Activated CD4-positive, alpha-beta T cell treated with anti-CD3 and anti-CD28 coated beads for 1 hour (primary cell): ENCODE measurements at regions not wholly inside any gene's neighbourhood (a gene's known extent, or its start where the extent isn't known, plus 50 kb on each side); places are given as distances from the start of the nearest gene placed in this dataset.
"Not testable (repeated sequence)": the region's sequence is repeated elsewhere in the genome, so short reads cannot be mapped to it uniquely, and the experiment has no call there.

ENCODE experiments used
- DNase-seq: peaks from one replicate; pipeline ENCODE4 v3.0.0-alpha.2; 2020

DNA sequence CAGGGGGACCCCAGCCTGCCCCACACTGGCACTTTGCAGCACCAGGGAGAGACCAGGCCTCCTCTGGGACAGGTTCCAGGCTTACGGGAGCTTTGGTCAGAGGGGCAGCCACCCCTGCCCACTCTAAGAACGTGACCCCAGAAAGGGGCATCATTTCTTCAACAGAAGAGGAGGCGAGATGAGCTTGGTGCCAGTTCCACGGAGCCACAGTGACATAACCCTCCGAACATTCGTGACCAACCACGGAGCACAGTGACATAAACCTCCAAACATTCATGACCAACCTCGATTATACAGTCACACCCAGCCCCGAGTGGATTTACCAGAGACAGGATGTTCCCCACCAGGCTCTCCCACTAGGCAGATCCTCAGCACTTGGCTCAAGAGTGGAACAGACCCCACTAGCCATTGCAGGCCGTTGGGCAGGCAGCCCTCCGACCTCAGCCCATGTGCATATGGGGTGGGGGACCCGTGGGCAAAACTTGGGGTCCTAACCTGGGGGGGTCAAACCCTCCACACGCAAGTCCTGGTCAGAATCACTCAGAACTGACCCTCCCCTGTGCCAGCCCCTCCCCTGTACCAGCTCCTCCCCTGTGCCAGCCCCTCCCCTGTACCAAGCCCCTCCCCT lies 112.9 kb downstream of the METRNL start:
- no peak for DNase-seq

DNA sequence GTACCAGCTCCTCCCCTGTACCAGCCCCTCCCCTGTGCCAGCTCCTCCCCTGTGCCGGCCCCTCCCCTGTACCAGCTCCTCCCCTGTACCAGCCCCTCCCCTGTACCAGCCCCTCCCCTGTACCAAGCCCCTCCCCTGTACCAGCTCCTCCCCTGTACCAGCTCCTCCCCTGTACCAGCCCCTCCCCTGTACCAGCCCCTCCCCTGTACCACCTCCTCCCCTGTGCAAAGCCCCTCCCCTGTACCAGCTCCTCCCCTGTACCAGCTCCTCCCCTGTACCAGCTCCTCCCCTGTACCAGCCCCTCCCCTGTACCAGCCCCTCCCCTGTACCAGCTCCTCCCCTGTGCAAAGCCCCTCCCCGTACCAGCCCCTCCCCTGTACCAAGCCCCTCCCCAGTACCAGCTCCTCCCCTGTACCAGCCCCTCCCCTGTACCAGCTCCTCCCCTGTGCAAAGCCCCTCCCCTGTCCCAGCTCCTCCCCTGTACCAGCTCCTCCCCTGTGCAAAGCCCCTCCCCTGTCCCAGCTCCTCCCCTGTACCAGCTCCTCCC lies 113.5 kb downstream of the METRNL start:
- not testable (repeated sequence) for DNase-seq

DNA sequence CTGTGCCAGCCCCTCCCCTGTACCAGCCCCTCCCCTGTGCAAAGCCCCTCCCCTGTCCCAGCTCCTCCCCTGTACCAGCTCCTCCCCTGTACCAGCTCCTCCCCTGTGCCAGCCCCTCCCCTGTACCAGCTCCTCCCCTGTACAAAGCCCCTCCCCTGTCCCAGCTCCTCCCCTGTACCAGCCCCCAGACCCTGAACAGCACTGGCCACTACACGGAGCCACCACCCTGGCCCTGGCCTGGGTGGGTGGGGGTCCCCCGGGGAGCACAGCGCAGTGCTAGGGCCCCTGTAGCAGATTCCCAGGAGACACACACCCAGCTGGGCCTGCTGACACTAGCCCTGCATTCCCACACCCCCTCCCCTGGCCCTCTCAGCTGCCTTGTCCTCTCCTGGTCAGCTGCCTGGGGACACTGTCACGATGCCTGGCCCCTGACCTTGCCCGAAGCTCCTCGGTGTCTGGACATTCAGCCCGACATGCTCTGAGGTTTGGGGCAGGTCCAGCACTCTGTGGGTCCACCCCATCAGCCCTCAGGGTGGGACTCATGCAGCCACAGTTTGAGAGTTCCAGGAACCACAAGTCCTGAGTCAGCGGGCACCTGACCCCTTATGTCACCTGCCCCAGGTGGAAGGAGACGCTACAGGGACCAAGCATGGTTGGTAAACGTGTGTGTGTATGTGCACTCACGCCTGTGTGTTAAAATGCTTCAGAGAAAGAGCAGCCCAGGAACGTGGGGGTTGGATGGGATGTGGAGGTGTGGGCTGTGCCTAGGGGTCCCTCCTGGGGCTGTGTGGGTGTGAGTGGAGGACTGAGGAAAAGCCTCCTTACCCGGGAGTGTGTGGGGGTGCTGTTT lies 114.2 kb downstream of the METRNL start:
- DNase-seq, result no peak

DNA sequence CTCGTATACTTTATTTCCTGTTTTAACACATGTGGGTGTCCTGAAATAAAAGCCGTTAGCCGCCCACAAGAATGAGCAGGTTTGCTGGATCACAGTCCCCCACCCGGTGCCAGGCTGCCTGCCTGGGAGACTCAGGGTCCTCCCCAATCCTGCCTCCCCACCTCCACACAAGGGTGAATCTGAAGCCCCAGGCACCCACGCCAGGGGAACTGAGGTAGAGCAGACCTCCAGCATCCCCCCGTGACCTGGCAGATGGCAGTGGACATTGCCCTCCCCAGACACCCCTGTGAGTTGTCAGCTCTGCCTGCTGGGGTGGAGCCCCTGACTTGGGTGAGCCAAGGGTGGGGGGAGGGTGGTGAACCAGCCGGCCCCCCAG lies 114.8 kb downstream of the METRNL start:
- DNase-seq, result no peak

DNA sequence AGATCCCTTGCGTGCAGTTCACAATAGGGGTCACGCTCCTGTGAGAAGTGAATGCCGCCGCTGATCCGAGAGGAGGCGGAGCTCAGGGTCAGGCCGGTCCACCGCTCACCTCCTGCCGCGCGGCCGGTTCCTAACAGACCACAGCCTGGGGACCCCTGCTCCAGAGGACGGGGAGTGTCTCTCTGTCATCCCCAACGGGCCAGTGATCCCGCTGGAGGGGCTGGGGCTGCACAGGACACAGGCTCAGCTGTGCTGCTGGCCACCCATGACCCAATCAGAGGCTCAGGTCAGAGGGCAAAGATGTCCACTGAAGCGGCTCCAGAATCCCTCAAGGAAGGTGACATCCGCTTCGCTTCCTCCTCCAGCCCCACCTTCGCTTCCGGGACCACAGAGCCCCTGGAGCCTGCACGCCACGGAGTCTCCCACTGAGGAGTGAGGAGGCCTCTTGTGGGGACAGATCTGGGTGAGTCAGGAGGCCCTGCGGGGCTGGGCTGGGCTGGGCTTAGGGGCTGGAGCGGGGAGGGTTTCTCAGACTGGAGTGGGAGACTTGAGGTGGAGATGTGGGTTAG lies 115.4 kb downstream of the METRNL start:
- DNase-seq, result no peak

DNA sequence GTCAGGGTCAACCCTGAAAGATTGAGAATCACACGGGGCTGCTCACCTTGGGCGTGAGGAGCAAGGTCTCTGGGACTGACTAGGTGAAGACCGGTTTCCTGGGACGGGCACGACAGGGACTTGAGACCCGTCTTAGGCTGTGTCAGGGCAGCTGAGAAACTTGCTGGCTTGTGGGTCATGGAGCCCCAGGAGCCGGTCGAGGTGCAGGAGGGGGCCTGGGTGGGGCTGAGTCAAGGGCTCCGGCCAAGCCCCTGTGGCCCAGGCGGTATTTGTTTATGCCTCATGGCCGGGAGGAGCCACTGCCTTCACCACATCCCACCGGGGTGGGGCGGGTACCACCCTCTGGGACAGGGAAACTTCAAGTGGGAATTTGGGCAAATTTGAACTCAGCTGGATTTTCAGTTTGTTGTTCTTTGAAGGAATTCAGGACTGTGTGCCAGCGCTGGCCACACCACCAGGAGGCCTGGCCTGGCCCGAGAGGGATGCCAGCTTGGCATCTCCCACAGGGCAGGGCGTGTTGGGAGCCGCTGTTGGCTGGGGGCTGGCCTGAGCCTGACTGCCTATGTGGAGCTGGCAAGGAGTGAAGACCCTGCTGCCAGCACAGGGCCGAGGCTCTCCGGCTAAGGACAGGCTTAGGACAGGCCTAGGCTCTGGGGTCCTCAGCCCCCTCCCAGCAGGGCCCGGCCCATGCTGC lies 116.1 kb downstream of the METRNL start:
- no peak for DNase-seq

DNA sequence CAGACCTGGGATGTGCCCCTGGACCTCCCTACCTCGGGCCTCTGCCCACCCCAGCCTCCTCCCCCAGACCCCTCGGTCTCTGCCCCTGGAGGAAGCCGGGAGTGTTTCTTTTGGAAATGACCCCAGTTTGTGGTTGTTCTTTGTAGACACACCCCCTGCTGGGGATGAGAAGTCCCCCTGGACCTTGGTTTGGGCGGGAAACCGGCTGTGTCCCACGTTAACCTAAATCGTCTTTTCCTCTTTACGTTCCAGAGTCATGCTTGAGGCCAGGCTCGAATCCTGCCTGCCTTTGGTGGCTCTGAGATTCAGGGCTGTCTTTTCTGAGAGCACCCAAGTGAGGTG lies 116.6 kb downstream of the METRNL start:
- no peak for DNase-seq

DNA sequence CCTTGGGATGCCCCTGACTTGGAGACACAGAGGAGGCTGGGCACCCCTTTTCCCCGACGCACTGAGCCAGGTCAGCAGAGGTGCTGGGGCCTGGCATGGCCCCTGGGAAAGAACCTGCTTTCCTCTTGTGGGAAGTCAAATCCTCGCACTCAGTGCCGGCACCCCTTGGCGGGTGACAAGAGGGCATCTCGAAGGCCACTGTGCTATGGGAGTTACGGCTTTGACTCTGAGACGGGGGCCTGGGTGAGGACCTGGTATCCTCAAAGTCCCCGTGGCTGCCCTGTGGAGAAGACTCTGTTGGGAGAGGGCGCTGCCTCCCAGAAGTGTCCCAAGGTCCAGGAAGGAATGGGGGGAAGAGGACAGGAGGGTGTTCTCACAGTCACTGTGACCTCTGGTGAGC lies 117.0 kb downstream of the METRNL start:
- no peak for DNase-seq

DNA sequence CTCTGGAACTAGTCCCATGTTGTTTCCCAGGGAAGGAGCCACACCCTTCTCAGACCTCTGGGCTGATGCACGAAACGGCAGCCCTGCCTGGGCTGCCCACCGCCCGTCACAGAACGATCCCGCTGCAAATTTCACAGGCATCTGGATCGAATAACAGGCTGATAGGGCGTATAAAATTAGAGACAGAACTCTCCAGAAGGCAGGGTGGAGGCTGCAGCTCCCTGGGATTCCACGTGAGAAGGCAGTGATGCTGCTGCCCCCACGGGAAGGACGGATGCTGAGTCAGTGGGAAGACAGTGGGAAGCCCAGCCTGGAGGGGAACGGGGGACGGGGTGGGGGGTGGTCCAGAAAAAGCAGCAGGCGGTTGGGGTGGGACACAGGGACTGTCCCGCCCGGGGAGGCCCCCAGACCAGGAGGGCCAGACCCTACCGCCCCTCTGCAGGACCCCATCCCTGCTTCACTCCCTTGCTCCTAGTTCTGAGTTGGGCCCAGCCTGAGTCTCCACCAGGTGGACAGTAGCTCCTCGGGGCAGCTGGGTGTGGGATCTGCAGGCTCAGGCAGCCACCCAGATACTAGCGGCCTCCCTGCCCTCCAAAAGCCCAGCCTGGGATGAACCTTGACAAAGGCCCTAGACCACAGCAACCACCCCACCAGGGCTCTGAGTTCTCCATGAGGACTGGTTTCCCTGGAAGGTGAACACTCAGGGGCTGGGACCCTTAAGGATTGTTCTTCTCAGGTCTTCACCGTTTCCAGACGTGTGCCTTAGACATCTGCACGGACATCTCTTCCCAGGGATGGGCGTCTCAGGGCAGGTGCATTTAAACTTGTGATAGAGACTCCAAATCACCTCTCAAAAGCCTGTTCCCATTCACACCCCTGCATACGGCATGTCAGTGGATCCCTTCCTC lies 117.8 kb downstream of the METRNL start:
- DNase-seq, result no peak

DNA sequence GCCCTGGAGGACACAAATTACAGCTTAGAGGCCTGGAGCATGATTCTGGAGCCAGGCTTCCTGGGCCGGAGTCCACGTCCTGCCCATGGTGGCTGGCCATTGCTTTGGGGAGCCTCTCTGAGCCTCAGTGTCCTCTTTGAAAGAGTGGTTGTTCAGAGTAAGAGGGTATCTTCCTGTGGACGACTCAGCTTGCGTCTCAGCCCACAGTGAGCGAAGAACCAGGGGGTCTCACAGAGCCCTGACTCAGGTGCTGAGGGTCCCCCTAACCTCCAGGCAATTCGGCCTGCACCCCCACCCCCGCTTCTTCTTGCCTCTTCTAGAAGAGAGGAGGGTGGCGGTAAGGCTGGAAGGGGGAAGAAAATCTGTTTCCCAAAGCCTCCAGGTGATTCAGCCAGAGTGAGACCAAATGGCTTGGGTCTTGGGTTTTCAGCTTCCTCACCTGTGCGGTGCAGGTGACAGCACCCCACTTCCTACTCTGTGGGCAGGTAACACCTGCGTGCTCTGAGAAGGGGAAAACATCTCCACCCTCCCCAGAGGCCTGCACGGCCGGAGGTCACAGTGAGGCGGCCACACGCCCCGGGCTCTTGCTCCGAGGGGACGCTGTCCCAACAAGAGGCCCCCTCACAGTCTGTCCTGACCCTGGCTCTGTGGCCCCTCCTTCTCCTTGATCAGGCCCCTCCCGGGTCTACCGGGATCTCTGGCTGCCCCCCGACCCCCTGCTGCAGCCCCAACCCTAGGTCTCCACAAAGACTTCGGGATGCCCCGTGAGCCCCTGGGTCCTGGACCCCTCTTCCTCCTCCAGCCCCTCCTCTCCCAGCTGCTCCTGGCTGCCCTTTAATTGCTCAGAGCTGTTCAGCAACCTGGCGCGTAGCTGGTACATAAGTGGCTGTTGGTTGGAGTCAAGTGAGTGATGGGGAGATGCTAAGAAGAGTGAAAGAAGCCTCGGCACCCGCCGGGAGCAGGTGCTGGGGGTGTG lies 119.2 kb downstream of the METRNL start:
- no peak for DNase-seq

DNA sequence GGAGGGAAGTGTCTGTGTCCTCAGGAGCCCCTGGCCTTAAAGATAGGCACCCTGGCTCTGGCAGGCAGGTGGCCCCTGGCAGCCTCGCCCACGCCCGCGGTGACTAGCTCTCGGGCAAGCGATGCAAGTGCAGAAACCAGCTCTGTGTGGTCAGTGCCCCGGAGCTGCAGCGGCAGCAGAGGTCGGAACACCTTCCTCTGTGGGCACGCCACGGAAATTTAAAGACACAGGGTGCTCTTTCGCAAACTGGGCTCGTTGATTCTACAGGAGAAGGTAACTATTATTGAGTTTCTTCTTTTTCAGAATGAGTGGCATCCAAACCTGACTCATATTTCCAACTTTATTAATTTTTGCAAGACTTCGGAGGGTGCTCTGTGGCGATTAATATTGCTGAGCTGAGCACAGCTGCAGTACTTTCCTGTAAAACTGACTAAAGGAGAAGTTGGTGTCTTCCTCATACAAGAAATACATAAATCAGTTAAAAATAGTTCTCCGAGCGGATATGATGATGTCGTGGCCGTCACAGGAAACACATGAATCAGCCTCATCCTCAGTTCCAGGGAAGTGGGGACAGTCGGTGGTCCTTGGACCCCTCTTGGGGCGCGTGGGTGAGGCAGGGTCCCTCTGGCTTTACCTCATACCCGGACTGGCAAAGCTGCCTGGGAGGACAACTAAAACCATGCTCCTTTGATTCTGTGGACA lies 120.2 kb downstream of the METRNL start:
- no peak for DNase-seq

DNA sequence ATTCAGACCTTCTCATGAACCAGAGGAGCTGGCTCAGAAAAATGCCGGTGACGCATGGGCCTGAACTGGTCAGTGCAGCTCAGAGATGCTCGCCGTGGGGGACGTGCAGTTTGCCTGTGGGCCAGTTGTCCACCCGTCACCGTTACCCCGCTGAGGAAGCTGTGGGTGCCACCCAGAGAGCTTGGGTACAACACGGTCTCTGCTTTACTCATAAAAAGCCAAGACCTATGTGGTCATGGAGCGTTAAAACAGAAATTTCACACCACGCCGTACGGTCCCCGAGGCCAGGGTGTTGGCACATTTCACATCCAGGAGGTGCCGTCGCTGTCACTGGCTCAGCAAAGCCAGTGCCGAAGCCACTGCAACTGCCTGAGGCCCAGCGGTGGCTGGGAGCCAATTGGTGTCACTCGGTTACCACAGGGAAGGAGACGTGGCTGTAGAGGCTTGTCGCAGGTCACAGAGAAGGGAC lies 120.9 kb downstream of the METRNL start:
- no peak for DNase-seq

DNA sequence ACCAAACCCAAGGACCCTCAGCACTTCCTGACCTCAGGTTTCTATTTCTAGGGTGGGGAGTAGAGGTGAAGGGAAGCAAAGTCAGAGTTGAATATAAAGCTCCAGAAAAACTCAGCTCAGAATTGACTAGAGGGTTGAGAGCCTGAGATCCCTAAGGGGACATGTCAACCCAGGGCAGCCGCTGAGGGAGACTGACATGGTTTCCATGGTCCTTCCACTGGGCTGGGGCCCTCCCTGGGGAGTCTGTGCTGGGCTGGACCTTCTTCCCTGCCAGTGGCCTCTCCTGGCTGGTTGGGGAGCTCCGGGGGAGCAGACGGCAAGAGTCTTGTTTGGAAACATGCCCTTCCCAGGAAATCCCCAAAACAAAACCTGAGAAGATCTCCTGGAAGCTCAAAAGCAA lies 121.3 kb downstream of the METRNL start:
- DNase-seq, result no peak

DNA sequence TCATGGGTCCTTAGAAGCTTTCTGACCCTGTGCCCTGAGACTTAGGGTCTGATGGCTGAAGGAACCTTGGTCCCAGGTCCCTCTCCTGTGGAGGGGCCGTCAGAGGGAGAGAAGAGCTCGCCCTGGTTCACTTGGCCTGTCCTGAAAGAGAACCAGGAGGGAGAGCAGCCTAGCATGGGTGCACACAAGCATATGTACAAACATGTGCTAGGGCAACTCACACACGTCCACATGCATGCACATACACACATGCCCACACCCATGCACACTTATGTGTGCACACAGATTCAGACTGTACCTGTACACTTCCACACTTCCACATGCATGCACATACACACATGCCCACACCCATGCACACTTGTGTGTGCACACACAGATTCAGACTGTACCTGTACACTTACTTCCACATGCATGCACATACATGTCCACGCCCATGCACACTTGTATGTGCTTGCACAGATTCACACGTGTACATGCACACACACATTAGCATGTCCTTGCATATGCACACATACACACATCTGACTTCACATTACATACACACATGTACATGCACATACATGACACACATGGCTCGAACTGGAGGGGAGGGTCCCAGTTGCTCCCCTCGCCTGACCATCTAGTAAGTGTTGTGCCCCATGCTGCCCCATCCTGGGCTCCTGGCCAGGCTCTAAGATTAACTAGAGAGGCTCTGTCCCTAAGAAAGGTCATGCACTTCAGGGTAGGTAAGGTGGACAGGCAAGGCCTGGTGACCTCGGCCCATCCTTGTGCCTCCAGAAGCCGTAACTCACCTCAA lies 122.0 kb downstream of the METRNL start:
- DNase-seq, result no peak

DNA sequence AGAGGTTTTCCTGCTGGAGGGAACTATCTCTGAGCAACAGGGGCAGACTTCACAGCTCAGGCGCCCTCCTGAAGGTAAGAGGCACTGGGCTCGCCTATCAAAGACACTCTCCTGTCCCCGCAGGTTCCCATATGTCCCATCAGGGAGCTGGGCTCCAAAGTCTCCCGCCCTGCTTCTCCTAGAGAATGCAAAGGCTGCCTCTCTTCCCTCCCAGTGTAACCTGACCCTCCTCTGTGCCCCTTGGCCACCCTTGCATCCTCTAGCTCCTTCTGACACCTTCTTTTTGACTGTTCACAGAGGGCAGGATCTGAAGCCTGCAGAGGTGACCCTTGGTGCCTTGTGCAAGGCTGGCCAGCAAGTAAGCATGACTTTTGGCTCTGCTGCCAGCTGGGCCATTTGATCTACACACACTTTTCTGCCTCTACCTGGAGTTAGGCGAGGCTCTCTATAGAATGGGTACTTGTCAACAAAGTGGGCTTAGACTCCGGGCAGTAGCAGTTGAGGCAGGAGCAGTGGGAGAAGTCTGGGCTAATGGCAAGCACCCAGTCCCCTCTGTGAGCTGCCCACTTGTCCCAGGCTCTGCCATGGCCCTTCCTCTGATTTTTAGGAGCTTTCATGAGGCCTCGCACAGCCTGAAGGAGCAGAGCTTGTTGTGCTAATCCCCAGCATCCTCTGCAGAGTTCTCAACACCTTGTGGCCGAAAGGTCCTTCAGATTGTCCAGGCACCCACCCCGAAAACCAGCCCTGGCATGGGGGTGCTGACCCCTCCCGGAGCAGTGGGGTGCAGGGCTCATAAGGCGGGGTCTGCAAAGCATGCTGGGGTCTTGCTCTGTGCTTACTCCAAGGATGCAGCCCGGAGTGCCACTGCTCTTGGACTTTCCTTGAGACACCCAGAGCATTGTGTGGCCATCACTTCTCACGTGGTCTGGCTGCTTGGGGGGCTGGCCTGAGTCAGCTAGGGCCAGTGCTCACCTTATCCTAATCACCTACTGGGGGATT lies 122.9 kb downstream of the METRNL start:
- no peak for DNase-seq

DNA sequence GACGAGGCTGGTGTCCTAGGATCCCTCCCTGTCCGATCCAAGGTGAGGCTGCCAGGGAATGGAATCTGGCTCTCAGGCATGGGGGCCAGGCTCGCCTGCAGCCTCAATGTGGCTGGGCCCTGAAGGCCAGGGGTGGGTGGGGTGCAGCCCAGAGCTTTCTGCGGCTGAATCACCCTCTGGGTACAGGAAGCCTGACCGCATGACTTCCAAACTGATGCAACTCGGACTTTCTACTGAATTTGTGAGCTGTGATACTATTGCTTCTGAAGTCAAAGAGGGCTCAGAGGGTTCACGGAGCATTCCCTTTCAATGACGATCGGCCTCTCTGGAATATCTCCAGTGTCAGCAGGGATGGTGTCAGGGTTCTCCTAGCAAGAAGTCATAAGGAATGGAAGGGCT lies 123.7 kb downstream of the METRNL start:
- no peak for DNase-seq

DNA sequence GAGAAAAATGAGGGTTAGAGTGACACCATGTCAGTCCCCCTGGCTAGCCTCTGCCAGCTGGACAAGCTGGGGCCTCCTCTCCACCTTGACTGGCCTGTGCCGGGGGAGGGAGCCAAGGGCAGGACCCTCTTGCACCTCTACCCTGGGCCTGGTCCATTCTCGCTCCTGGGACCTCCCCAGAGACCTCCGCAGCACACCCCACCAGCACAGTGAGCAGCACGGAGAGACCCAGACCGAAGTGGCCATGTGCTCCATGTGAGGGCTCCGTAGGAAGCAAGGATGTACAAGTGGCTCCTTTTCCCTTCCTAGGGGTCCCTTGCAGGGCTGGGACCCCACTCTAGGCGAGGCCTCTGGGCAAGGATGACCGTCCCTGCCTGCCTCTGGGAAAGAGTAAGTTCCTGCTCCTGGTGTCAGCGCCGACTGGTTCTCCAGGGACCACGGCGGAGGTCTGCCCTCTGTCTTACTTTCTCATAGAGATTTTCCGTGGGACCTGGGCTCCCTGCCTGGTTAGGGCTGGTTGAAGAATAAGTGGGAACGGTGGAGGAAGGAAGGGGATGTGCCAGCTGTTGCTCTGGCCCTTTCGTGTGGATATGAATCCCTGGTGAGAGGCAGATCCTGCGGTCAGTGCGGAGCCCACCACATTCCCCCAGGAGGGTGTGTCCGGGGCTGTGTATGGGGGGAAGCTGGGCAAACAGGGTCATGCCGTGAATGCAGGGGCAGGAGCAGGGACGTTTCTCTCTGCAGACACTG lies 124.2 kb downstream of the METRNL start:
- no peak for DNase-seq
